ENCODE measurements at regions not wholly inside any gene's neighbourhood (a gene's known extent, or its start where the extent isn't known, plus 50 kb on each side); places are given as distances from the start of the nearest gene placed in this dataset.

GRCh38 chr2:65580824-65581223 lies 148.4 kb upstream of the SPRED2 start:
- TF ChIP-seq EZH2phosphoT487 (IDR thresholded peaks at IDR 0.05; ENCODE audit: low read length), result no peak
- TF ChIP-seq CTCF (IDR thresholded peaks at IDR 0.05; ENCODE audit: low read length), result no peak
- TF ChIP-seq EZH2 (optimal IDR thresholded peaks at IDR 0.05; ENCODE audit: low read depth, low read length), result no peak
- no peaks in the 10 kb centered on the region for H3K27me3 ChIP-seq (replicated peaks; ENCODE audit: insufficient read depth, low read length)
- no peak for DNase-seq
- no peak overlapping the region for H3K27ac ChIP-seq (ENCODE audit: low read length)
- H3K9ac ChIP-seq (ENCODE audit: low read length), result no peak overlapping the region
- no peaks in the 10 kb centered on the region for H3K79me2 ChIP-seq (ENCODE audit: low read length)
- H3K9me3 ChIP-seq (replicated peaks; ENCODE audit: insufficient read depth, low read length), result no peaks in the 10 kb centered on the region
- H2AFZ ChIP-seq (ENCODE audit: low read length), result no peak overlapping the region
- H3K36me3 ChIP-seq (replicated peaks; ENCODE audit: insufficient read depth, low read length), result no peaks in the 10 kb centered on the region
- no peaks in the 10 kb centered on the region for H3K4me1 ChIP-seq (ENCODE audit: low read length)
- no peak overlapping the region for H3K4me3 ChIP-seq (ENCODE audit: low read length)
- H3K4me2 ChIP-seq (ENCODE audit: low read depth, low read length), result no peak overlapping the region
- no peaks in the 10 kb centered on the region for H4K20me1 ChIP-seq (ENCODE audit: insufficient read depth, low read length)
- H3K9me2 ChIP-seq (replicated peaks; ENCODE audit: insufficient read depth, low read length), result no peaks in the 10 kb centered on the region
- H3F3A ChIP-seq (ENCODE audit: insufficient read depth, low read length), result no peaks in the 10 kb centered on the region

GRCh38 chr2:65579506-65580235 lies 147.3 kb upstream of the SPRED2 start:
- no peak overlapping the region for H3K4me2 ChIP-seq (ENCODE audit: low read depth, low read length)
- H2AFZ ChIP-seq (ENCODE audit: low read length), result no peak overlapping the region
- H3K9ac ChIP-seq (ENCODE audit: low read length), result no peak overlapping the region
- no peak overlapping the region for H3K27ac ChIP-seq (ENCODE audit: low read length)
- H4K20me1 ChIP-seq (ENCODE audit: insufficient read depth, low read length), result no peaks in the 10 kb centered on the region
- H3K4me1 ChIP-seq (ENCODE audit: low read length), result no peaks in the 10 kb centered on the region
- H3K27me3 ChIP-seq (replicated peaks; ENCODE audit: insufficient read depth, low read length), result no peaks in the 10 kb centered on the region
- H3F3A ChIP-seq (ENCODE audit: insufficient read depth, low read length), result no peaks in the 10 kb centered on the region
- no peak overlapping the region for H3K4me3 ChIP-seq (ENCODE audit: low read length)
- H3K36me3 ChIP-seq (replicated peaks; ENCODE audit: insufficient read depth, low read length), result no peaks in the 10 kb centered on the region
- H3K79me2 ChIP-seq (ENCODE audit: low read length), result no peaks in the 10 kb centered on the region
- no peaks in the 10 kb centered on the region for H3K9me2 ChIP-seq (replicated peaks; ENCODE audit: insufficient read depth, low read length)
- DNase-seq, result no peak
- TF ChIP-seq CTCF (IDR thresholded peaks at IDR 0.05; ENCODE audit: low read length) (no peak), EZH2phosphoT487 (IDR thresholded peaks at IDR 0.05; ENCODE audit: low read length) (no peak), EZH2 (optimal IDR thresholded peaks at IDR 0.05; ENCODE audit: low read depth, low read length) (no peak)
- no peaks in the 10 kb centered on the region for H3K9me3 ChIP-seq (replicated peaks; ENCODE audit: insufficient read depth, low read length)

GRCh38 chr2:65577654-65578053 lies 145.3 kb upstream of the SPRED2 start:
- TF ChIP-seq EZH2 (optimal IDR thresholded peaks at IDR 0.05; ENCODE audit: low read depth, low read length), result no peak
- TF ChIP-seq CTCF (IDR thresholded peaks at IDR 0.05; ENCODE audit: low read length), result no peak
- TF ChIP-seq EZH2phosphoT487 (IDR thresholded peaks at IDR 0.05; ENCODE audit: low read length), result no peak
- Histone ChIP-seq H3K4me3 (ENCODE audit: low read length) (no peak overlapping the region), H3K27ac (ENCODE audit: low read length) (no peak overlapping the region), H3K4me1 (ENCODE audit: low read length) (no peaks in the 10 kb centered on the region), H4K20me1 (ENCODE audit: insufficient read depth, low read length) (no peaks in the 10 kb centered on the region), H3K27me3 (replicated peaks; ENCODE audit: insufficient read depth, low read length) (no peaks in the 10 kb centered on the region), H2AFZ (ENCODE audit: low read length) (no peak overlapping the region), H3K4me2 (ENCODE audit: low read depth, low read length) (no peak overlapping the region), H3K36me3 (replicated peaks; ENCODE audit: insufficient read depth, low read length) (no peaks in the 10 kb centered on the region), H3F3A (ENCODE audit: insufficient read depth, low read length) (no peaks in the 10 kb centered on the region), H3K9me3 (replicated peaks; ENCODE audit: insufficient read depth, low read length) (no peaks in the 10 kb centered on the region), H3K9ac (ENCODE audit: low read length) (no peak overlapping the region), H3K9me2 (replicated peaks; ENCODE audit: insufficient read depth, low read length) (no peaks in the 10 kb centered on the region), H3K79me2 (ENCODE audit: low read length) (no peaks in the 10 kb centered on the region)
- DNase-seq, result no peak
